H9 (cell line): ENCODE measurements at regions not wholly inside any gene's neighbourhood (a gene's known extent, or its start where the extent isn't known, plus 50 kb on each side); places are given as distances from the start of the nearest gene placed in this dataset.

Experiments
- DNase-seq: peaks from one replicate; pipeline ENCODE4 v3.0.0-alpha.2; 2017
- H2AFZ ChIP-seq: one replicate; pipeline ENCODE4 v1.6.1; 2013; ENCODE audit warnings: mild to moderate bottlenecking, low read length, control low read depth, moderate library complexity
- H2AK5ac ChIP-seq: 2 replicates; pipeline ENCODE4 v1.6.1; 2013; ENCODE audit warnings: low read length, control low read depth, mixed read lengths; ENCODE audit not compliant: insufficient read length
- H2BK120ac ChIP-seq: one replicate; pipeline ENCODE4 v1.6.1; 2013; ENCODE audit warnings: low read depth, mild to moderate bottlenecking, low read length, control low read depth, inconsistent platforms; ENCODE audit not compliant: poor library complexity, severe bottlenecking
- H2BK12ac ChIP-seq: 2 replicates; pipeline ENCODE4 v1.6.1; 2013; ENCODE audit warnings: low read length, control low read depth, mixed read lengths, low read depth; ENCODE audit not compliant: insufficient read length
- H2BK15ac ChIP-seq: 2 replicates; pipeline ENCODE4 v1.6.1; 2013; ENCODE audit warnings: low read depth, low read length, control low read depth
- H2BK20ac ChIP-seq: one replicate; pipeline ENCODE4 v1.6.1; 2013; ENCODE audit warnings: low read depth, mild to moderate bottlenecking, low read length, control low read depth, inconsistent platforms; ENCODE audit not compliant: poor library complexity, severe bottlenecking
- H2BK5ac ChIP-seq: 2 replicates; pipeline ENCODE4 v1.6.1; 2013; ENCODE audit warnings: low read length, control low read depth, mixed read lengths; ENCODE audit not compliant: insufficient read length
- H3K14ac ChIP-seq: 2 replicates; pipeline ENCODE4 v1.6.1; 2013; ENCODE audit warnings: low read length, control low read depth; ENCODE audit not compliant: insufficient read depth
- H3K18ac ChIP-seq: 2 replicates; pipeline ENCODE4 v1.6.1; 2013; ENCODE audit warnings: low read depth, mild to moderate bottlenecking, mixed read lengths, low read length, control low read depth; ENCODE audit not compliant: insufficient read length
- H3K23ac ChIP-seq: 2 replicates; pipeline ENCODE4 v1.6.1; 2013; ENCODE audit warnings: low read length, control low read depth, mixed read lengths, low read depth; ENCODE audit not compliant: insufficient read length
- H3K23me2 ChIP-seq: 2 replicates; pipeline ENCODE4 v1.6.1; 2013; ENCODE audit warnings: low read depth, mild to moderate bottlenecking, mixed read lengths, low read length, control low read depth; ENCODE audit not compliant: insufficient read length, poor library complexity, severe bottlenecking
- H3K27ac ChIP-seq: 2 replicates; pipeline ENCODE4 v1.5.1; 2013; ENCODE audit warnings: low read length, control low read depth, mixed read lengths, low read depth; ENCODE audit not compliant: insufficient read length
- H3K27me3 ChIP-seq: 2 replicates; pipeline ENCODE4 v1.6.1; 2013; ENCODE audit warnings: low read length, control low read depth, inconsistent platforms; ENCODE audit not compliant: insufficient read depth
- H3K4ac ChIP-seq: 2 replicates; pipeline ENCODE4 v1.6.1; 2013; ENCODE audit warnings: low read depth, mild to moderate bottlenecking, control low read depth, inconsistent platforms, low read length, moderate library complexity
- H3K4me1 ChIP-seq: 2 replicates; pipeline ENCODE4 v1.6.1; 2013; ENCODE audit warnings: low read length, control low read depth, inconsistent platforms; ENCODE audit not compliant: insufficient read depth
- H3K4me2 ChIP-seq: 2 replicates; pipeline ENCODE4 v1.6.1; 2013; ENCODE audit warnings: low read length, control low read depth, mixed read lengths; ENCODE audit not compliant: insufficient read length, insufficient read depth
- H3K56ac ChIP-seq: 2 replicates; pipeline ENCODE4 v1.6.1; 2013; ENCODE audit warnings: low read depth, mild to moderate bottlenecking, mixed read lengths, low read length, control low read depth; ENCODE audit not compliant: insufficient read length
- H3K79me1 ChIP-seq: 2 replicates; pipeline ENCODE4 v1.6.1; 2013; ENCODE audit warnings: low read depth, mild to moderate bottlenecking, moderate library complexity, low read length, control low read depth, inconsistent platforms; ENCODE audit not compliant: insufficient read depth, poor library complexity, severe bottlenecking
- H3K79me2 ChIP-seq: 2 replicates; pipeline ENCODE4 v1.6.1; 2013; ENCODE audit warnings: low read length, control low read depth, inconsistent platforms; ENCODE audit not compliant: insufficient read depth
- H3K9ac ChIP-seq: 2 replicates; pipeline ENCODE4 v1.6.1; 2013; ENCODE audit warnings: low read length, control low read depth, mixed read lengths; ENCODE audit not compliant: insufficient read length; ENCODE audit errors: extremely low read depth
- H3K9me3 ChIP-seq: one replicate; pipeline ENCODE4 v1.6.1; 2013; ENCODE audit warnings: low read depth, low read length, inconsistent platforms; ENCODE audit not compliant: control insufficient read depth
- H3T11ph ChIP-seq: one replicate; pipeline ENCODE4 v1.6.1; 2013; ENCODE audit warnings: mild to moderate bottlenecking, low read length, control low read depth, inconsistent platforms
- H4K20me1 ChIP-seq: one replicate; pipeline ENCODE4 v1.6.1; 2013; ENCODE audit not compliant: control insufficient read depth, insufficient read length, insufficient read depth
- H4K5ac ChIP-seq: 2 replicates; pipeline ENCODE4 v1.6.1; 2013; ENCODE audit warnings: low read depth, mild to moderate bottlenecking, mixed read lengths, low read length, control low read depth; ENCODE audit not compliant: insufficient read length
- H4K8ac ChIP-seq: replicated peaks from 2 replicates; pipeline ENCODE4 v1.6.1; 2013; ENCODE audit warnings: low read length, control low read depth, mixed read lengths, low read depth; ENCODE audit not compliant: insufficient read length
- H4K91ac ChIP-seq: 2 replicates; pipeline ENCODE4 v1.6.1; 2013; ENCODE audit warnings: low read depth, mild to moderate bottlenecking, moderate library complexity, mixed read lengths, low read length, control low read depth; ENCODE audit not compliant: insufficient read length
- H3K27ac Mint-ChIP-seq, 3 experiments: 2 replicates in 2 of 3; 3 replicates in 1 of 3; pipeline ENCODE4 v1.8.0; 2020 to 2021; ENCODE audit warnings: mixed read lengths in 3 of 3, mild to moderate bottlenecking in 1 of 3, moderate library complexity in 1 of 3
- H3K27me3 Mint-ChIP-seq: 2 replicates; pipeline ENCODE4 v1.8.0; 2021; ENCODE audit warnings: low read depth, mild to moderate bottlenecking, moderate library complexity, mixed read lengths
- H3K36me3 Mint-ChIP-seq, 3 experiments: 2 replicates in 2 of 3; 3 replicates in 1 of 3; pipeline ENCODE4 v1.8.0; 2020 to 2021; ENCODE audit warnings: low read depth in 3 of 3, mixed read lengths in 3 of 3; ENCODE audit not compliant: insufficient read depth in 1 of 3
- H3K4me1 Mint-ChIP-seq, 2 experiments: 2 replicates each; pipeline ENCODE4 v1.8.0; 2020; ENCODE audit warnings: mixed read lengths in 2 of 2
- H3K4me3 Mint-ChIP-seq, 2 experiments: 2 replicates in 1 of 2; 3 replicates in 1 of 2; pipeline ENCODE4 v1.8.0; 2020 to 2021; ENCODE audit warnings: mild to moderate bottlenecking in 2 of 2, mixed read lengths in 2 of 2, moderate library complexity in 1 of 2
- H3K9me3 Mint-ChIP-seq, 2 experiments: 2 replicates in 1 of 2; 3 replicates in 1 of 2; pipeline ENCODE4 v1.8.0; 2020; ENCODE audit warnings: mild to moderate bottlenecking in 2 of 2, mixed read lengths in 2 of 2, moderate library complexity in 1 of 2
- WGBS: extraction: QIAGEN DNeasy Blood & Tissue Kit; methylation state at CpG from one replicate; pipeline ENCODE4 v1.1.7; 2013; ENCODE audit warnings: missing lambda C conversion rate, low lambda C conversion rate, mixed read lengths; ENCODE audit not compliant: insufficient read length; ENCODE audit errors: extremely low coverage; 5-methylcytosine and 5-hydroxymethylcytosine counted together
- TF ChIP-seq, protein P1 (sequence below): fragments of 200-600 bp; sonication (generic); conservative IDR thresholded peaks from 3 replicates; pipeline ENCODE4 v1.8.0; 2021; ENCODE audit warnings: antibody characterized with exemption, mild to moderate bottlenecking

GRCh38 chr11:112732031-112732430 is 229.2 kb upstream of the NCAM1 start:
- no peak overlapping the region for H3K4me3 Mint-ChIP-seq
- Histone ChIP-seq H4K5ac (no peak overlapping the region), H3K18ac (no peak overlapping the region), H3K79me1 (no peaks in the 10 kb centered on the region), H2BK120ac (no peak overlapping the region), H3K4me2 (no peak overlapping the region), H2BK15ac (no peak overlapping the region), H4K8ac (no peak overlapping the region), H3K14ac (no peak overlapping the region; the same call in 1 of the 2 replicates), H3K56ac (no peak overlapping the region), H3K23me2 (no peaks in the 10 kb centered on the region), H2BK12ac (no peak overlapping the region), H2AFZ (no peak overlapping the region), H3K27ac (no peak overlapping the region), H4K91ac (no peak overlapping the region), H3K4me1 (no peaks in the 10 kb centered on the region), H3K27me3 (no peaks in the 10 kb centered on the region), H2BK20ac (no peak overlapping the region), H2AK5ac (no peak overlapping the region), H3K9me3 (no peaks in the 10 kb centered on the region), H4K20me1 (no peaks in the 10 kb centered on the region), H3K4ac (no peak overlapping the region), H3K9ac (no peak overlapping the region), H2BK5ac (no peak overlapping the region), H3T11ph (no peak overlapping the region), H3K23ac (no peak overlapping the region), H3K79me2 (no peaks in the 10 kb centered on the region)
- no peak overlapping the region for H3K27ac Mint-ChIP-seq
- TF ChIP-seq, protein P1, sequence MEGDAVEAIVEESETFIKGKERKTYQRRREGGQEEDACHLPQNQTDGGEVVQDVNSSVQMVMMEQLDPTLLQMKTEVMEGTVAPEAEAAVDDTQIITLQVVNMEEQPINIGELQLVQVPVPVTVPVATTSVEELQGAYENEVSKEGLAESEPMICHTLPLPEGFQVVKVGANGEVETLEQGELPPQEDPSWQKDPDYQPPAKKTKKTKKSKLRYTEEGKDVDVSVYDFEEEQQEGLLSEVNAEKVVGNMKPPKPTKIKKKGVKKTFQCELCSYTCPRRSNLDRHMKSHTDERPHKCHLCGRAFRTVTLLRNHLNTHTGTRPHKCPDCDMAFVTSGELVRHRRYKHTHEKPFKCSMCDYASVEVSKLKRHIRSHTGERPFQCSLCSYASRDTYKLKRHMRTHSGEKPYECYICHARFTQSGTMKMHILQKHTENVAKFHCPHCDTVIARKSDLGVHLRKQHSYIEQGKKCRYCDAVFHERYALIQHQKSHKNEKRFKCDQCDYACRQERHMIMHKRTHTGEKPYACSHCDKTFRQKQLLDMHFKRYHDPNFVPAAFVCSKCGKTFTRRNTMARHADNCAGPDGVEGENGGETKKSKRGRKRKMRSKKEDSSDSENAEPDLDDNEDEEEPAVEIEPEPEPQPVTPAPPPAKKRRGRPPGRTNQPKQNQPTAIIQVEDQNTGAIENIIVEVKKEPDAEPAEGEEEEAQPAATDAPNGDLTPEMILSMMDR, result no peak
- no peaks in the 10 kb centered on the region for H3K36me3 Mint-ChIP-seq
- no CpG with 5 or more reads among the region's 4 CpGs for WGBS
- no peaks in the 10 kb centered on the region for H3K9me3 Mint-ChIP-seq
- peaks cover 5% of the 10 kb centered on the region for H3K27me3 Mint-ChIP-seq
- no peak for DNase-seq
- 0 out of 4 replicates have a peak, but pooled peaks cover 0 to 2% of the 10 kb centered on the region in 2 experiments for H3K4me1 Mint-ChIP-seq
